Activated gamma-delta T cell treated with anti-CD3 and anti-CD28 coated beads, Interleukin-2, amount 50 U/mL, for 16 hours (primary cell): ENCODE measurements at regions not wholly inside any gene's neighbourhood (a gene's known extent, or its start where the extent isn't known, plus 50 kb on each side); places are given as distances from the start of the nearest gene placed in this dataset.

Source experiments
- DNase-seq: peaks from one replicate; pipeline ENCODE4 v3.0.0-alpha.2; 2020; ENCODE audit warnings: low read depth

- no peak for DNase-seq
Observed at GRCh38 chr1:198904321-198904720, 265.5 kb downstream of the PTPRC start.

DNA sequence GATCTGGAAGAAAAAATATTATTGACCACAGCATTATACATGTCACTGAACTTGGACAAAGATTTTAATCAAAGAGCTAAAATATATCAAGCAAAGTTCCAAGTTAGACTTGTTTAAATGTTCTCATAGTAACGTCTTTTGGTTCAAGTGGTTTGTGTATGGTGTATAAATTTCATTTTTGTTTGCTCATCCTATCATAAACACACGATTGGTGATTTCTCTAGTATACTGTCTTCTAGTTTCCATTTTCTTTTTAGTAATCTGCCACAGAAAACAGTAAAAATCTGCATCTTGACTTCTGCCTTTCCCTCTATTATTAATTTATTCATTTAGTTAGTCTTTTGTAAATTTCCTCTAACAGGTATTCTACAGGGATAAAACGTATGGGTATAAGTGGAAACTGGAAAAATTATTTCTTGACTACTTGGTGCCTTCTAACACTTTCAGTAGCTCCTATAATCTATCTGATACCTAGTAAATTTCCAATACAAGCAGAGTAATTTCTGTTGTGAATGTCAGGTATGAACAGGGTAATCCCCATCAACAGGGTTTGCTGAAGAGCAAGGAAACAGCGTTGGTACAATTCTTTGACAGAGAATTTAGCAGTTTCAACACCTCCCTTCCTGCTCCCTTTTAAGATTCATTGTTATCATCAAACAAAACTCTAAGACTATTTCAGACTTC is 268.0 kb downstream of the PTPRC start:
- no peak for DNase-seq

GRCh38 chr1:198907423-198907746 is 268.5 kb downstream of the PTPRC start:
- no peak for DNase-seq

GRCh38 chr1:198908995-198909394 is 270.2 kb downstream of the PTPRC start:
- DNase-seq, result no peak

DNA sequence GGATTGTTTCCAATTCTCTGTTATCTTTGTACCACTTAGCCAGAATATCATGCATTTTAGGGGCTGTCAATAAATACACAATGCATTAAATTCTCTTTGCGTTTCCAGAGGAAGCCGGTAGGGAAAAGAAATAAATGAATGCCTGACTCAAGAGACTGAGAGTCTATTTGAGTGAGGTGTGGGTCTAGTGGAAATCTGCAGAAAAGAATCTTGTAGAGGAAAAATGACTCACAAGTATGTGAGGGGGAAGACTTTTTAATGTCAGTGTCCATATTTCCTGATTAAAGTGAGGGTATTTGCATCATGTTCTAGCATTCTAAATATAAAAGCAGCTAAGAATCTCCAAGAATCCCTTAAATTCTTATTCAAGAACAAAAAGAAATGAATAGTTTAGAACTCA is 271.1 kb downstream of the PTPRC start:
- DNase-seq, result no peak

GRCh38 chr1:198910816-198911215 is 272.0 kb downstream of the PTPRC start:
- no peak for DNase-seq

- DNase-seq, result no peak
Observed at GRCh38 chr1:198912046-198912445, 273.2 kb downstream of the PTPRC start.

DNA sequence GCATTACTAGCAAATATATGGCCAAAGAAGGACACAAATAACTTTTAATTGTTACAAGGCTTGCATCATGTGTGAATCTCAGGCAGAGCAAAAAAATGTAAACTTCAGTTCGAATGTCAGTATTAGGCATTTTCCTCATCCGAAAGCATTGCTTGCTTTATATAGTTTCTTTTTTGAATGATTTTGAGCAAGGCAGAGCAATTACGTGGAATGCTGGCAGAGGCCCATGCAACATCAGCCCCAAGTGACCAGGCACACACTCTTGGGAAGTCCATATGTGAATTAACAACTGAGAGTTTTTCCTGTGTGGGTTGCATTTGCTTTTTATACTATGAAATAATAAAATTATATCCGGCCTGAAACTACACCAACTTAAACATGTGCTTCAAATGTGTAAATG is 274.8 kb downstream of the PTPRC start:
- DNase-seq, result no peak

DNA sequence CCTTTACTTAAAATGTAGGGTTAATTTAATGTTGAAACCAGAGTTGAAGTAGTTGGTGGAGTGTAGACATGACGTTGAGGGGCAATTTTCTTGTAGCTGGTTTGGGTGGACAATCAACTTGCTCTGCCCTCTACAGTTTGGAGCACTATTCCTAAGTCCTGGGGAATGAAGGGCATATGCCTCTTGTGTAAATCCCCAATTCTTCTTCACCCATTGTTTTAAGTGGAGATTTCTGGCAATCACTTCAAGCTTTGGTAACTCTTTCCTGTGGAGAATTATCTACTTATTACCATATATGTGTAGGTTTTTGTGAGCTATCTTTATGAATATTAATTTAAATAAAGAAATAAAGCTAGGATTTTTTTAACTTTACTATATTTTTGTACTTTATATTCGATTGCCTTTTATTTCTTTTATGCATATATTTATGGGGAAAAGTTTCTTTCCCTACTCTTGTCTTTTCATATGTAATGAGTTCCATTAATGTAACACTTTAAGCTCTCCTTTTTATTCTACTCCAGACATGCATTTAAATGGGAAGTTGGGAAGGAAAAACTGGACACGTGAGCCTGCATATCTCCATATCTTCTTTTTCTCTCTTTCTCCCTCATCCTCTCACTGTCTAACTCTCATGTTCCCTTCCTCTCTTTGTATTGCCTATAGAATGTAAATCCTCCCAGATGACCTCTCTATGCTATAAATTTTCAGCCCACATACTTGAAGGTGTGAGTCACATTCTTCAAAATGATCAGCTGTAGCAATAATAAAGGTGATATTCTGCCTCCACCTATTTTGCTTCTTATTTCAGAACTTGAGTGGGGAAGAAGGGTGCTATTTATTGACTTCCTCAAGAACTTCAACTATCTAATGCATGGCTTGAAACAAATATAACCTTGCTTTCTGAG is 276.7 kb downstream of the PTPRC start:
- DNase-seq, result no peak

DNA sequence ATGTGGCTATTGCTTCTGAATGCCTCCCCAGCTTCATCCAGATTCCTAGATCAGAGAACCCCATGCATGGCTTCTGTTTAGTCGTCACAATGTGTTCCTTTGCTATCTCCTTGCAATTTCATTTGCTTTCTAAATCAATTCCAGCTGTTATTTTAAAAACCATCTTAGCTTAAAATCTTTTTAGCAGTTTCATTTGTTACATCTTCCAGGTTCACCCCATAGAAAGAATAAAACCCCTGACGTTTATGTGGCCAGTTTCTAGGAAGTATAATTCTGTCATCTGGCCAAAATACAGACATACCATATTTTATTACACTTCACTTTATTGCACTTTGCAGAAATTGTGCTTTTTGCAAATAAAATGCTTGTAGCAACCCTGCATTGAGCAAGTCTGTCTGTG is 278.4 kb downstream of the PTPRC start:
- no peak for DNase-seq

GRCh38 chr1:198918920-198919319 is 280.1 kb downstream of the PTPRC start:
- DNase-seq, result no peak

GRCh38 chr1:198919667-198920398 is 281.0 kb downstream of the PTPRC start:
- DNase-seq, result no peak

DNA sequence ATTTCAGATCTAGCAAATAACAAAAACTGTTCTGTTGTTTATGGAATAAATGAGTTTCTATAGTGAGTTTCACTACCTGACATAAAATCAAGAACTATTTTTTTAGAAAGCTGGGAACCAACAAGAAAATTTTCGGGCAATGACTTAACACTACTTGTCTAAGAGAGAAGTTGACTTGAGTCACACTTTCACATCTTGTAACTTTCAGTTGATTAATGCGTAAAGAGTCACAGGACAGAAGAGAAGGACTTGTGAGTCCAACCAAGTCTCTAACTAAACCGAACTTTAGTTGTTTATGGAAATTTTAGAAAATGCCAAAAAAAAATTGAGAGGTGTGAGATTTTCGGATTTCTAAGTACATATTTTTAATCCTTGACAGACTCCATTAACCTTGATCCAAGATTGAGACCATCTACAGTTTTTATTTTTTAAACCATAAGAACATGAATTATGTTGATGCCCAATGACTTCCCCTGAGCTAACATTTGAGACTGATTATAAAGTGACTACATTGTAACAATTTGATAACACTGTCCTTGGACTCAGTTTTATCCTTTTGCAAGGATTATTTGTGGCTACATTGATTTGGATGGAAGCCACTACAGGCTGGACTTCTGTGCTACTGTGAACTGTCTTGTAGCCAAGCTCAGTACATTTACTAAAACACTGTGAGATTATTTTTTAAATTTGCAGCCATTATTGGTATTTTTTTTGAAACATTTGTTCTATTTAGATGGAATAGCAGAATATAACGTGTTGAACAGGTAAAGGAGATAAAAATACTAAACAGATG is 284.0 kb downstream of the PTPRC start:
- no peak for DNase-seq

DNA sequence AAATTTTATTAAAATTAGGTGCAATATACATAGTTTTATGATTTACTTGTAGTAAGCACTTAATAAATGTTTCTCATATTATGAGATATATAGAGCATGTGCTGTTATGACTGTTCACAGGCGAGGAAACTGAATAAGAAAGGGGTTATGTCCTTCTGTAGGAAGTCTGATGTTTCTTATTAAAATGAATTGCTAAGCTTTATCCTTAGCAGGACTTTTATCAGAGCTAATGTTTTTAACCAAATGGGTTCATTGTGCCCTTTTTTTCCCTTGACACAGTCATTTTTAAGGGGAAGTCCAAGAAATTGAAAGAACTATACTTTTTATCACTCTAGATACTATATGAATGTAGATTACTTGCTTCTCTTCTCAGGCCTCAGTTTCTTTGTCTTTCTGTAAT is 285.2 kb downstream of the PTPRC start:
- DNase-seq, result no peak

DNA sequence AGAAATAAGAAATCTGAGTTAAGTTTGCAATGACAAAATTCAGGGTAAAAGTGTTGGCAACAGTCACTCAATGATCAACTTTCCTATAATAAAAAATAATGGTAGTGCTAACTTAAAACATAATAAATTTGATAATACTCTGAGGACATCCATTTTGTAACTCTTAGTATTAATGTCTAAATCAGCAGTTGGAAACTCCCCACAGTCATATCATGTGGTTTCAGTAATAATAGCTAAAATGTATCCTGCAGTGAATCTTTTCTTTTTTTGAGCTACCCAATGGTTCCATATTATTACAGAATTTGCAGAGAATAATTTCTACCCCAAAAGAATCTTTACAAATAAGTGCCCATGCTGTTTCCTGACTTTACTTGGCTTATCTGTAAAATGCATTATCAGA is 286.7 kb downstream of the PTPRC start:
- no peak for DNase-seq

DNA sequence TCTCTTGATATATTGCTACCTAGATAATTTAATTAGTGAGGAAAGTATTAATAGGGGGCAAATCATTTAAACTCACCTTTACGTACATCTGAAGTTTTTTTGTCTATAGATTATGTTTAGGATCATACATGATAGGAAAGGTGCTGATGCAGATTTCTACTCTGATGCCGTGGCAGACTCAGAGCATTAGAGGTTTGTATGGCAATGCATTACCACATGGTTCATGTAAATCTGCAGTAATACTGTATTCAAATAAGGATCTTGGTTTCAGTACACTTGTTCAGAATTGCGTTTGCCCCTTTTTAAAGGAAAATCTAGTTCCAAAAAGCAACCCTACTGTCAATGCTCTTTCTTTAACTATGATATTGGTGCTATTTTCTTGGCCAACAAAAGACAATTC is 288.3 kb downstream of the PTPRC start:
- no peak for DNase-seq

DNA sequence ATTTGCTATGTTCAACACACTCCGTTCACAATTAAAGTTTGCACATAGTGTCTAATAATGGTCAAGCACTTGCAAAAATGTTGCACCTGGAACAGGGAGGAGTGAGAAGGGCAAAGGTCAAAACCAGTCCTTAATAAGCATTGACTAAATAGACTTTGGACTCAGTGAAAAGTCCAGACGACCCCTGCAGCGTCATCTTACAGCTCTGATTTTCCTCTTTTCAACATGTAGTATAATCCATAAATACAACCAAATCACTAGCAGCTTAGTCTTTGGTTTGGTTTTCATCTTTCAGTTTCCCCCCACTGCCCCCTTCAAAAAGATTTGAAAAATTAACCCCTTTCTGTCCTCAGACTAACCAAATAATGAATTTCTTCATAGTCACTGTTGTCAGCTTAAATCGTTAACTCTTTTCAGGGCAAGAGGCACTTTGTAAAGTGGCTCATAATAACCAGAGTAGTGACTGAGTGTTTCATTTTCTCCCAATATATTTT is 290.3 kb downstream of the PTPRC start:
- no peak for DNase-seq

GRCh38 chr1:198929961-198930599 is 291.2 kb downstream of the PTPRC start:
- DNase-seq, result no peak

- DNase-seq, result no peak
Observed at GRCh38 chr1:198932351-198932991, 293.6 kb downstream of the PTPRC start.

GRCh38 chr1:198933515-198934222 is 294.8 kb downstream of the PTPRC start:
- DNase-seq, result no peak
